ENCODE measurements at regions not wholly inside any gene's neighbourhood (a gene's known extent, or its start where the extent isn't known, plus 50 kb on each side); places are given as distances from the start of the nearest gene placed in this dataset.

- TF ChIP-seq JUNB (IDR thresholded peaks at IDR 0.05; ENCODE audit: unreplicated experiment) = no peak
These were observed 55.4 kb upstream of the KIF26B start (continued) for GRCh38 chr1:245099401-245099800.

GRCh38 chr1:245098924-245099323 lies 55.9 kb upstream of the KIF26B start:
- ATAC-seq = no peak
- no peak for TF ChIP-seq REST (IDR thresholded peaks at IDR 0.05; ENCODE audit: unreplicated experiment)
- TF ChIP-seq POLR2AphosphoS5 (IDR thresholded peaks at IDR 0.05; ENCODE audit: low read depth) = no peak
- TF ChIP-seq CTCF (conservative IDR thresholded peaks at IDR 0.05; ENCODE audit: low read depth in 2 of 2) = no peak
- no peak for TF ChIP-seq EZH2 (IDR thresholded peaks at IDR 0.05; ENCODE audit: low read depth, unreplicated experiment)
- no peak for TF ChIP-seq ZNF114 (CRISPR knock-in tag; IDR thresholded peaks at IDR 0.05)
- peaks cover 4% of the 10 kb centered on the region for H3K9me3 Mint-ChIP-seq
- H3K79me2 ChIP-seq (replicated peaks; ENCODE audit: insufficient read depth) = no peaks in the 10 kb centered on the region
- no peaks in the 10 kb centered on the region for H3K9me2 ChIP-seq (ENCODE audit: insufficient read depth)
- no peaks in the 10 kb centered on the region for H3K36me3 ChIP-seq (ENCODE audit: insufficient read depth)
- peaks cover 2% of the 10 kb centered on the region; the same call in 1 of the 3 replicates for H3K4me1 Mint-ChIP-seq
- no peak overlapping the region for H2AFZ ChIP-seq
- H3K4me2 ChIP-seq = no peak overlapping the region
- H3K27ac ChIP-seq (ENCODE audit: low read depth) = no peak overlapping the region
- no peak overlapping the region for H3K4me3 ChIP-seq
- no peaks in the 10 kb centered on the region for H4K20me1 ChIP-seq (replicated peaks; ENCODE audit: insufficient read depth)
- peaks cover 3% of the 10 kb centered on the region; the same call in 1 of the 3 replicates for H3K36me3 Mint-ChIP-seq (ENCODE audit: low read depth)
- H3K4me1 ChIP-seq (ENCODE audit: insufficient read depth) = no peaks in the 10 kb centered on the region; the same call in 1 of the 2 replicates
- no peak overlapping the region for H3K27ac Mint-ChIP-seq
- H3K27me3 Mint-ChIP-seq (ENCODE audit: insufficient read depth, low read depth, poor library complexity) = peaks cover 2% of the 10 kb centered on the region
- no peak overlapping the region for H3K4me3 Mint-ChIP-seq
- no peaks in the 10 kb centered on the region for H3F3A ChIP-seq (replicated peaks; ENCODE audit: low read depth)
- H3K27me3 ChIP-seq (ENCODE audit: insufficient read depth) = no peaks in the 10 kb centered on the region
- no peak for DNase-seq (ENCODE audit: low spot score)

- H3K79me2 ChIP-seq (replicated peaks; ENCODE audit: insufficient read depth) = no peaks in the 10 kb centered on the region
- no peak overlapping the region for H3K4me3 ChIP-seq
- H3K4me2 ChIP-seq = no peak overlapping the region
- H3K9me2 ChIP-seq (ENCODE audit: insufficient read depth) = no peaks in the 10 kb centered on the region
- H3K4me1 Mint-ChIP-seq = peaks cover 2% of the 10 kb centered on the region; the same call in 1 of the 3 replicates
- H3K9me3 Mint-ChIP-seq = no peaks in the 10 kb centered on the region
- no peak for ATAC-seq
- H3K36me3 Mint-ChIP-seq (ENCODE audit: low read depth) = no peaks in the 10 kb centered on the region
- H4K20me1 ChIP-seq (replicated peaks; ENCODE audit: insufficient read depth) = no peaks in the 10 kb centered on the region
- H2AFZ ChIP-seq = no peak overlapping the region
- H3K4me3 Mint-ChIP-seq = no peak overlapping the region
- H3K27me3 ChIP-seq (ENCODE audit: insufficient read depth) = no peaks in the 10 kb centered on the region
- TF ChIP-seq REST (IDR thresholded peaks at IDR 0.05; ENCODE audit: unreplicated experiment) (no peak), ZNF331 (CRISPR knock-in tag; IDR thresholded peaks at IDR 0.05; ENCODE audit: low read depth) (no peak)
- peaks cover 2% of the 10 kb centered on the region for H3K27me3 Mint-ChIP-seq (ENCODE audit: insufficient read depth, low read depth, poor library complexity)
- no peaks in the 10 kb centered on the region for H3K36me3 ChIP-seq (ENCODE audit: insufficient read depth)
- no peaks in the 10 kb centered on the region; the same call in 1 of the 2 replicates for H3K4me1 ChIP-seq (ENCODE audit: insufficient read depth)
- no peak overlapping the region for H3K27ac Mint-ChIP-seq
- H3K27ac ChIP-seq (ENCODE audit: low read depth) = no peak overlapping the region
- no peaks in the 10 kb centered on the region for H3F3A ChIP-seq (replicated peaks; ENCODE audit: low read depth)
- DNase-seq (ENCODE audit: low spot score) = no peak
These were observed 58.3 kb upstream of the KIF26B start for GRCh38 chr1:245096311-245097066.
